Spleen (tissue), 7 donors: ENCODE measurements at regions not wholly inside any gene's neighbourhood (a gene's known extent, or its start where the extent isn't known, plus 50 kb on each side); places are given as distances from the start of the nearest gene placed in this dataset.

Source experiments
- CTCF ChIP-seq, 11 experiments: fragments of 200-600 bp in 7 of 11; fragments of 450-650 bp in 4 of 11; sonication (generic) in 4 of 11; IDR thresholded peaks in 8 of 11; conservative IDR thresholded peaks in 3 of 11; 1 replicate in 7 of 11; 2 replicates in 4 of 11; pipeline versions ENCODE4 v1.4.0 to v1.8.0; 2016 to 2021; ENCODE audit warnings: antibody characterized with exemption in 11 of 11, inconsistent platforms in 4 of 11, mild to moderate bottlenecking in 1 of 11
- POLR2A ChIP-seq, 3 donors: fragments of 450-650 bp; IDR thresholded peaks; one replicate each; pipeline ENCODE4 v1.5.1; 2017; ENCODE audit warnings: antibody characterized with exemption in 3 of 3, mild to moderate bottlenecking in 1 of 3
- POLR2AphosphoS5 ChIP-seq, 3 donors: sonication (generic); formaldehyde crosslinking; IDR thresholded peaks; one replicate each; pipeline ENCODE4 v1.5.1; 2017; ENCODE audit warnings: antibody characterized with exemption in 3 of 3
- donor health status: DM: no; HTN: no; CAD: no; lungs with moderate emphysema.
- donor health status: DM: no; HTN: no; CAD: no.
- donor health status: DM: no; HTN: no; CAD: no.

GRCh38 chr10:33027088-33027487 lies 69.1 kb upstream of the ITGB1 start:
- TF ChIP-seq CTCF (IDR thresholded peaks at IDR 0.05 in 8 of 11, conservative IDR thresholded peaks at IDR 0.05 in 3 of 11): no peak
- no peak for TF ChIP-seq POLR2AphosphoS5 (IDR thresholded peaks at IDR 0.05)
- TF ChIP-seq POLR2A (IDR thresholded peaks at IDR 0.05): no peak
